Activated naive CD4-positive, alpha-beta T cell treated with anti-CD3 and anti-CD28 coated beads, Interleukin-2, amount 50 U/mL, for 24 hours (primary cell): ENCODE measurements at regions not wholly inside any gene's neighbourhood (a gene's known extent, or its start where the extent isn't known, plus 50 kb on each side); places are given as distances from the start of the nearest gene placed in this dataset.
"Not testable (repeated sequence)": the region's sequence is repeated elsewhere in the genome, so short reads cannot be mapped to it uniquely, and the experiment has no call there.

ENCODE experiments used
- H3K27ac Mint-ChIP-seq: one replicate; pipeline ENCODE4 v1.8.0; 2021; ENCODE audit warnings: mild to moderate bottlenecking, mixed read lengths
- H3K27me3 Mint-ChIP-seq: one replicate; pipeline ENCODE4 v1.8.0; 2021; ENCODE audit warnings: mixed read lengths
- H3K36me3 Mint-ChIP-seq: one replicate; pipeline ENCODE4 v1.8.0; 2021; ENCODE audit warnings: mixed read lengths
- H3K4me1 Mint-ChIP-seq: one replicate; pipeline ENCODE4 v1.8.0; 2021; ENCODE audit warnings: mixed read lengths
- H3K4me3 Mint-ChIP-seq: one replicate; pipeline ENCODE4 v1.8.0; 2021; ENCODE audit warnings: mild to moderate bottlenecking, mixed read lengths
- H3K9me3 Mint-ChIP-seq: one replicate; pipeline ENCODE4 v1.8.0; 2021; ENCODE audit warnings: mixed read lengths

- H3K9me3 Mint-ChIP-seq = no peaks in the 10 kb centered on the region
- no peak overlapping the region for H3K4me3 Mint-ChIP-seq
- H3K27ac Mint-ChIP-seq = no peak overlapping the region
- no peaks in the 10 kb centered on the region for H3K4me1 Mint-ChIP-seq
- no peaks in the 10 kb centered on the region for H3K36me3 Mint-ChIP-seq
- H3K27me3 Mint-ChIP-seq = peaks cover 2% of the 10 kb centered on the region
Measured at GRCh38 chr3:110687138-110687537, 384.5 kb upstream of the NECTIN3 start.

- no peaks in the 10 kb centered on the region for H3K4me1 Mint-ChIP-seq
- H3K9me3 Mint-ChIP-seq = peaks cover 8% of the 10 kb centered on the region
- H3K27me3 Mint-ChIP-seq = peaks cover 9% of the 10 kb centered on the region
- no peak overlapping the region for H3K4me3 Mint-ChIP-seq
- H3K27ac Mint-ChIP-seq = no peak overlapping the region
- H3K36me3 Mint-ChIP-seq = no peaks in the 10 kb centered on the region
Measured at GRCh38 chr3:110697961-110698360, 373.7 kb upstream of the NECTIN3 start.

- not testable (repeated sequence) for H3K4me3 Mint-ChIP-seq, H3K9me3 Mint-ChIP-seq, H3K27ac Mint-ChIP-seq, H3K4me1 Mint-ChIP-seq, H3K36me3 Mint-ChIP-seq
- peaks cover 22% of the 10 kb centered on the region for H3K27me3 Mint-ChIP-seq
Measured at GRCh38 chr3:110704332-110704731, 367.3 kb upstream of the NECTIN3 start.

DNA sequence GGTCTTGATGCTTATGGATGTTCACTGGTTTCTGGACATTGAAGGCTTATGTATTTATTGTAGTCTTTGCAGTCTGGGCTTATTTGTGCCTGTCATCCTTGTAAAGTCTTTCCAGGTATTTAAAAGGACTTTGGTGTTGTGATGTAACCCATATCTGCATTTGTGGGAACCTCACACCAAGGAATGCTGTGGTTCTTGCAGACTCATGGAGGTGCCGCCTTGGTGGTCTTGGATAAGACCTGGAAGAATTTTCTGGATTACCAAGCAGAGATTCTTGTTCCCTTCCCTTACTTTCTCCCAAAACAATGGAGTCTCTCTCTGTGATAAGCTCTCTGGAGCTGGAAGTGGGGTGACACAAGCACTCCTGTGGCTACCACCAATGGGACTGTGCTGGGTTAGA is 363.5 kb upstream of the NECTIN3 start:
- Mint-ChIP-seq H3K4me1 (no peaks in the 10 kb centered on the region), H3K27ac (no peak overlapping the region), H3K9me3 (no peaks in the 10 kb centered on the region), H3K27me3 (peaks cover 13% of the 10 kb centered on the region), H3K4me3 (no peak overlapping the region), H3K36me3 (no peaks in the 10 kb centered on the region)

- Mint-ChIP-seq H3K27ac (no peak overlapping the region), H3K36me3 (no peaks in the 10 kb centered on the region)
Measured at GRCh38 chr3:110710156-110710555, 361.5 kb upstream of the NECTIN3 start.

DNA sequence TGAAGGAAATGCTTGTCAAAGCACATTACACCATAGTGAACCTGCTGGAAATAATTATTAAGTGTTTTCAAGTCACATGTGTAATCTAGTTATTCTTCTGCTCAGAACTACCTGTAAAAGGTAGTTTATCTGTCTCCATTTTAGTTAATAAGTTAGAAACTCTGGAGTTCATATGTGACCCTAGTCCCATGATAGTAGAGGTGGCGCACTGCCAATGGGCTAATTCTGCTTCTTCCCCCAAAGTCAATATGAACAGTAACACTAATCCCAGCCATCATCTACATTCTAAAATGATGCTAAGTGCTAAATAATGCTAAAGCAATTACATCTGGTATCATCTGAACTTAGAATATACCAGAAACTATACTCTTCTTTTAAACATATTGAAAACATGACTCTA is 361.0 kb upstream of the NECTIN3 start:
- peaks cover 11% of the 10 kb centered on the region for H3K27me3 Mint-ChIP-seq
- no peaks in the 10 kb centered on the region for H3K9me3 Mint-ChIP-seq
- no peak overlapping the region for H3K27ac Mint-ChIP-seq
- H3K4me1 Mint-ChIP-seq = no peaks in the 10 kb centered on the region
- H3K36me3 Mint-ChIP-seq = no peaks in the 10 kb centered on the region
- H3K4me3 Mint-ChIP-seq = no peak overlapping the region

More at GRCh38 chr3:110710156-110710555, 361.5 kb upstream of the NECTIN3 start:
- Mint-ChIP-seq H3K4me3 (no peak overlapping the region), H3K9me3 (no peaks in the 10 kb centered on the region), H3K4me1 (no peaks in the 10 kb centered on the region), H3K27me3 (peaks cover 12% of the 10 kb centered on the region)

DNA sequence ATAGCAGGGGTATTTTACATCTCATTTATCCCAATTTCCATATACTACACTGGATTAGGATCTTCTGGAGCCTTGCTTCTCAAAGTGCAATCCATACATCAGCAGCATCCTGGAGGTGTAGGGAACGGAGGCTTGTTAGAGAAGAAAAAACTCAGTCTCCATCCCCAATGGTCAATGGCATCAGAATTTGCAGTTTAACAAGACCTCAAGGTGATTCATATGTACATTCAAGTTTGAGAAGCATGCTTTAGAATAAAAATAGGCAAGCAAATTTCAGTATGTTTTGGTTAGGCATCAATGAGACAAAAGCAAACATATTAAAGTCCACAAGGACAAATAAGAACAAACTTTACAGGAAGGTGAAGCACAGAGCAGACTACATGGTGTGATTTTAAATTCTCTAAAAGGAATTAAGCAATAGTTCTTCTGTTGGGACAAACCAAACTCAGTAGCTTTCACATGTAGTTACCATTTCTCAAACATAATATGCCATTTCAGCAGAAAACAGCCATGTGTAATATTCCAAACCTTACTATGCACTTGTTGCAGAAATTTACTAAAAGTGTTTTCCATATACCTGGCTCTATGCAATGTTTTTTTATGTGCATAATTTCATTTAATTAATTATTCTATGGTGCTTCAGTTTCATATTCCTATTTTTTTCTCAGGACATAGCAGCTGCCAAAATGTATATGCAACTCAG is 360.3 kb upstream of the NECTIN3 start:
- H3K9me3 Mint-ChIP-seq = no peaks in the 10 kb centered on the region

DNA sequence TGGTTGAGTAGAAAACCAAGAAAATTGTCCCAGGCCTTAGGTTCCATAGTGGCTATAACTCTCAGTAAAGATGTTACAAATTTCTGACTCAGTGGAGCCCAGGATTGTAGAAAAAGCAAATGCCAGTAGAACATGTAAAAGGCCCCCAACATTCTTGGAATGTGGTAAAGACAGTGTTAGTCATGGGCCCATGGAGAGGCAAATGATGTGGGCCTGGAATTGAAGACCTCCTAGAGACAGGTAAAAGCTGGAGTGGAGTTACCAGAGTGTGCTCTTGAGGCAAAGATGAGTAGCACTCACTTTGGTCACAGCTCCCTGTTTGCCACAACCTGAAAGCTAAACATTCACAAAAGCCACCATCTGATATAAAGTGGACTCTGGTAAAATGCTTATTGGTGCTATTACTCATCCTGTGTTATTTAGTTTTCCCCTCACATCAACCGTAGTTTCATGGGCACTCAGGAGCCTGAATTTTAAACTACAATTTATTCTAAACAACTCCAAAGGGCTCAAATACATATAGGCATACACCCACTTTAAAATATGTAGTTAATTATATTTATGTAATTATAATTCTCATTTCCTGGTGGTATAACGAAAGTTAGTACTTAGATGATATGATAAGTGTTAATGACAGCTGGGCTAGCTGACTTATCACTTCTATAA is 359.6 kb upstream of the NECTIN3 start:
- peaks cover 13% of the 10 kb centered on the region for H3K27me3 Mint-ChIP-seq
- no peaks in the 10 kb centered on the region for H3K9me3 Mint-ChIP-seq
- no peaks in the 10 kb centered on the region for H3K36me3 Mint-ChIP-seq
- H3K4me1 Mint-ChIP-seq = no peaks in the 10 kb centered on the region
- H3K4me3 Mint-ChIP-seq = no peak overlapping the region
- no peak overlapping the region for H3K27ac Mint-ChIP-seq

More for the DNA sequence above, 360.3 kb upstream of the NECTIN3 start:
- Mint-ChIP-seq H3K4me3 (no peak overlapping the region), H3K27me3 (peaks cover 13% of the 10 kb centered on the region), H3K4me1 (no peaks in the 10 kb centered on the region), H3K36me3 (no peaks in the 10 kb centered on the region), H3K27ac (no peak overlapping the region)

DNA sequence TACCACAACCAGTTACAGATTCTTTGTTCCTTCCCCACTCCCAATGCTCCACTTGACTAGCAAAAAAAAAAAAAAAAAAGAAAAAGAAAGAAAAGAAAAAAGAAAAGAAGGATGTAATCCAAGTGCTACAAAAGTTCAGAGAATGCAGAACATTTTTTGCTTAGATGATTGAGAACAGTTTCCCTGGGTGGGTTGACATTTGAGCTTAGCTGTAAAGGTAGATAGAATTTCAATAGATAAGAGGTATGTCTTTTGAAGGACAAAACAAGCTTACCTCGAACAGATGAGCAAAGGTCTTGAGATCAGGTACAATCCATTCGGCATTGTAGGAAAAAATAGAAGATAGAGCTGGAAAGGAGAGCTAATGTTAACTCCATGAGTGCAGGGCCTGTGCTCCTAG is 344.6 kb upstream of the NECTIN3 start:
- H3K4me3 Mint-ChIP-seq = no peak overlapping the region
- H3K27ac Mint-ChIP-seq = no peak overlapping the region
- H3K9me3 Mint-ChIP-seq = no peaks in the 10 kb centered on the region
- no peaks in the 10 kb centered on the region for H3K36me3 Mint-ChIP-seq
- no peaks in the 10 kb centered on the region for H3K4me1 Mint-ChIP-seq
- peaks cover 9% of the 10 kb centered on the region for H3K27me3 Mint-ChIP-seq

- Mint-ChIP-seq H3K27me3 (peaks cover 6% of the 10 kb centered on the region), H3K4me1 (no peaks in the 10 kb centered on the region), H3K27ac (no peak overlapping the region), H3K9me3 (no peaks in the 10 kb centered on the region), H3K4me3 (no peak overlapping the region), H3K36me3 (no peaks in the 10 kb centered on the region)
Measured at GRCh38 chr3:110731148-110731547, 340.5 kb upstream of the NECTIN3 start.

GRCh38 chr3:110732420-110732819 is 339.2 kb upstream of the NECTIN3 start:
- Mint-ChIP-seq H3K36me3 (no peaks in the 10 kb centered on the region), H3K4me1 (no peaks in the 10 kb centered on the region), H3K4me3 (no peak overlapping the region), H3K9me3 (no peaks in the 10 kb centered on the region), H3K27me3 (peaks cover 5% of the 10 kb centered on the region), H3K27ac (no peak overlapping the region)

DNA sequence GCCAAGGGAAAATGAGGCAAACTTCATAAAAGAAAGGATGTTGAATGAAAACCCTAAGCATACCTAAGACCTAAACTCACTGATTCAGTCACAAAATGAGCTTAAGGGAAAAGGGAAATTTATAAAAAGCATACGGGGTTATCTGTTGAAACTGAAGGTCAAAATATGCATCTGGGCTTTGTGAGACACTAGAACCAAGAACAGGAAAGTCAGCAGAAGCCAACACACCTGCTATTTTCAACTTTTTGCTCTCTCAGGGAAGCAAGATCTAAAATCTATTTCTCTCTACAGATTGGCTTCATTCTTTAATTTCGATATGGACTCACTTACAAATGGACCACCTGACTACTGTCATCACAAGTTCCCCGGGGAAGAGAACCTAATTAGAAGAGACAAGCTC is 338.6 kb upstream of the NECTIN3 start:
- no peak overlapping the region for H3K27ac Mint-ChIP-seq
- no peaks in the 10 kb centered on the region for H3K36me3 Mint-ChIP-seq
- H3K4me1 Mint-ChIP-seq = no peaks in the 10 kb centered on the region
- peaks cover 5% of the 10 kb centered on the region for H3K27me3 Mint-ChIP-seq
- H3K9me3 Mint-ChIP-seq = no peaks in the 10 kb centered on the region
- H3K4me3 Mint-ChIP-seq = no peak overlapping the region

- H3K27ac Mint-ChIP-seq = no peak overlapping the region
- H3K27me3 Mint-ChIP-seq = peaks cover 5% of the 10 kb centered on the region
- H3K36me3 Mint-ChIP-seq = no peaks in the 10 kb centered on the region
- no peaks in the 10 kb centered on the region for H3K4me1 Mint-ChIP-seq
- no peaks in the 10 kb centered on the region for H3K9me3 Mint-ChIP-seq
- no peak overlapping the region for H3K4me3 Mint-ChIP-seq
Measured at GRCh38 chr3:110734524-110734923, 337.1 kb upstream of the NECTIN3 start.

- H3K4me3 Mint-ChIP-seq = no peak overlapping the region
- no peaks in the 10 kb centered on the region for H3K36me3 Mint-ChIP-seq
- no peak overlapping the region for H3K27ac Mint-ChIP-seq
- H3K4me1 Mint-ChIP-seq = no peaks in the 10 kb centered on the region
- no peaks in the 10 kb centered on the region for H3K9me3 Mint-ChIP-seq
- no peaks in the 10 kb centered on the region for H3K27me3 Mint-ChIP-seq
Measured at GRCh38 chr3:110736332-110736731, 335.3 kb upstream of the NECTIN3 start.

- Mint-ChIP-seq H3K27ac (no peak overlapping the region), H3K36me3 (no peaks in the 10 kb centered on the region), H3K9me3 (no peaks in the 10 kb centered on the region), H3K27me3 (peaks cover 2% of the 10 kb centered on the region), H3K4me3 (no peak overlapping the region), H3K4me1 (no peaks in the 10 kb centered on the region)
Measured at GRCh38 chr3:110738531-110738930, 333.1 kb upstream of the NECTIN3 start.

- Mint-ChIP-seq H3K4me1 (no peaks in the 10 kb centered on the region), H3K36me3 (no peaks in the 10 kb centered on the region), H3K27ac (no peak overlapping the region), H3K27me3 (peaks cover 7% of the 10 kb centered on the region), H3K4me3 (no peak overlapping the region), H3K9me3 (no peaks in the 10 kb centered on the region)
Measured at GRCh38 chr3:110741891-110742290, 329.7 kb upstream of the NECTIN3 start.

GRCh38 chr3:110743202-110743601 is 328.4 kb upstream of the NECTIN3 start:
- H3K4me1 Mint-ChIP-seq = no peaks in the 10 kb centered on the region
- H3K9me3 Mint-ChIP-seq = no peaks in the 10 kb centered on the region
- no peak overlapping the region for H3K4me3 Mint-ChIP-seq
- H3K27ac Mint-ChIP-seq = no peak overlapping the region
- peaks cover 7% of the 10 kb centered on the region for H3K27me3 Mint-ChIP-seq
- H3K36me3 Mint-ChIP-seq = no peaks in the 10 kb centered on the region
